OCI-LY1 (cell line): ENCODE measurements at regions not wholly inside any gene's neighbourhood (a gene's known extent, or its start where the extent isn't known, plus 50 kb on each side); places are given as distances from the start of the nearest gene placed in this dataset.

Experiments used
- H2AFZ ChIP-seq: fragments of 200-600 bp; sonication (generic), shearing (Covaris generic); 2 replicates; pipeline ENCODE4 v1.6.0; 2014; ENCODE audit warnings: antibody characterized with exemption, mild to moderate bottlenecking, low read length
- H3F3A ChIP-seq: fragments of 200-600 bp; sonication (generic), shearing (Covaris generic); 2 replicates; pipeline ENCODE4 v1.6.0; 2014; ENCODE audit warnings: mild to moderate bottlenecking, antibody characterized with exemption, low read length, moderate library complexity; ENCODE audit not compliant: insufficient read depth
- H3K27ac ChIP-seq: fragments of 200-600 bp; sonication (generic); 2 replicates; pipeline ENCODE4 v1.5.1; 2014; ENCODE audit warnings: low read length, mixed run types, mild to moderate bottlenecking, low read depth; ENCODE audit not compliant: poor library complexity, severe bottlenecking
- H3K27me3 ChIP-seq: fragments of 200-600 bp; sonication (generic); 2 replicates; pipeline ENCODE4 v1.6.0; 2014; ENCODE audit warnings: antibody characterized with exemption, mild to moderate bottlenecking, low read length, moderate library complexity; ENCODE audit not compliant: insufficient read depth
- H3K36me3 ChIP-seq: fragments of 200-600 bp; sonication (generic); 2 replicates; pipeline ENCODE4 v1.6.1; 2014; ENCODE audit warnings: mild to moderate bottlenecking, antibody characterized with exemption, low read length, moderate library complexity, mixed read lengths; ENCODE audit not compliant: insufficient read depth
- H3K4me1 ChIP-seq: fragments of 200-600 bp; sonication (generic); 2 replicates; pipeline ENCODE4 v1.5.1; 2014; ENCODE audit warnings: mild to moderate bottlenecking, low read length, moderate library complexity; ENCODE audit not compliant: insufficient read depth, severe bottlenecking
- H3K4me2 ChIP-seq: fragments of 200-600 bp; sonication (generic), shearing (Covaris generic); 2 replicates; pipeline ENCODE4 v1.6.1; 2014; ENCODE audit warnings: low read length
- H3K4me3 ChIP-seq: fragments of 200-600 bp; sonication (generic); 2 replicates; pipeline ENCODE4 v1.5.1; 2014; ENCODE audit warnings: low read length, low read depth, mild to moderate bottlenecking, mixed read lengths; ENCODE audit not compliant: poor library complexity, severe bottlenecking
- H3K79me2 ChIP-seq: fragments of 200-600 bp; shearing (Covaris generic); 2 replicates; pipeline ENCODE4 v1.6.1; 2016; ENCODE audit warnings: mixed run types, low read length, mixed read lengths; ENCODE audit not compliant: insufficient read depth
- H3K9ac ChIP-seq: fragments of 200-600 bp; sonication (generic), shearing (Covaris generic); 2 replicates; pipeline ENCODE4 v1.6.1; 2014; ENCODE audit warnings: mild to moderate bottlenecking, low read length, mixed read lengths
- H3K9me2 ChIP-seq: fragments of 200-600 bp; sonication (generic), shearing (Covaris generic); 2 replicates; pipeline ENCODE4 v1.6.1; 2014; ENCODE audit warnings: low read depth, mild to moderate bottlenecking, low read length, mixed read lengths
- H3K9me3 ChIP-seq: fragments of 200-600 bp; shearing (Covaris generic); 2 replicates; pipeline ENCODE4 v1.6.1; 2014; ENCODE audit warnings: low read length, mixed read lengths
- H4K20me1 ChIP-seq: fragments of 200-600 bp; sonication (generic), shearing (Covaris generic); 2 replicates; pipeline ENCODE4 v1.6.0; 2016; ENCODE audit warnings: mild to moderate bottlenecking, low read length; ENCODE audit not compliant: insufficient read depth
- EZH2 ChIP-seq: fragments of 200-600 bp; sonication (generic), shearing (Covaris generic); IDR thresholded peaks from 2 replicates; pipeline ENCODE4 v1.8.0; 2017; ENCODE audit warnings: borderline replicate concordance, mixed run types, mild to moderate bottlenecking, antibody characterized with exemption, low read length, moderate library complexity, mixed read lengths
- TF ChIP-seq, protein P1 (sequence below): fragments of 200-600 bp; sonication (generic), shearing (Covaris generic); IDR thresholded peaks from 2 replicates; pipeline ENCODE4 v1.5.1; 2017; ENCODE audit warnings: mild to moderate bottlenecking, antibody characterized with exemption, low read length, moderate library complexity, mixed read lengths

GRCh38 chr4:3845094-3845743, 79.0 kb downstream of the ADRA2C start:
- no peaks in the 10 kb centered on the region for H3K79me2 ChIP-seq
- no peak overlapping the region for H3K9ac ChIP-seq
- H3K36me3 ChIP-seq, result no peaks in the 10 kb centered on the region
- no peaks in the 10 kb centered on the region for H3K9me3 ChIP-seq
- no peak overlapping the region for H2AFZ ChIP-seq
- no peak overlapping the region for H3K4me3 ChIP-seq
- H3K9me2 ChIP-seq, result no peaks in the 10 kb centered on the region
- H3K4me2 ChIP-seq, result no peak overlapping the region
- H3K27ac ChIP-seq, result no peak overlapping the region
- H4K20me1 ChIP-seq, result no peaks in the 10 kb centered on the region
- H3K27me3 ChIP-seq, result no peaks in the 10 kb centered on the region
- TF ChIP-seq EZH2, result no peak
- TF ChIP-seq, protein P1, sequence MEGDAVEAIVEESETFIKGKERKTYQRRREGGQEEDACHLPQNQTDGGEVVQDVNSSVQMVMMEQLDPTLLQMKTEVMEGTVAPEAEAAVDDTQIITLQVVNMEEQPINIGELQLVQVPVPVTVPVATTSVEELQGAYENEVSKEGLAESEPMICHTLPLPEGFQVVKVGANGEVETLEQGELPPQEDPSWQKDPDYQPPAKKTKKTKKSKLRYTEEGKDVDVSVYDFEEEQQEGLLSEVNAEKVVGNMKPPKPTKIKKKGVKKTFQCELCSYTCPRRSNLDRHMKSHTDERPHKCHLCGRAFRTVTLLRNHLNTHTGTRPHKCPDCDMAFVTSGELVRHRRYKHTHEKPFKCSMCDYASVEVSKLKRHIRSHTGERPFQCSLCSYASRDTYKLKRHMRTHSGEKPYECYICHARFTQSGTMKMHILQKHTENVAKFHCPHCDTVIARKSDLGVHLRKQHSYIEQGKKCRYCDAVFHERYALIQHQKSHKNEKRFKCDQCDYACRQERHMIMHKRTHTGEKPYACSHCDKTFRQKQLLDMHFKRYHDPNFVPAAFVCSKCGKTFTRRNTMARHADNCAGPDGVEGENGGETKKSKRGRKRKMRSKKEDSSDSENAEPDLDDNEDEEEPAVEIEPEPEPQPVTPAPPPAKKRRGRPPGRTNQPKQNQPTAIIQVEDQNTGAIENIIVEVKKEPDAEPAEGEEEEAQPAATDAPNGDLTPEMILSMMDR, result no peak
- H3F3A ChIP-seq, result no peaks in the 10 kb centered on the region
- H3K4me1 ChIP-seq, result no peaks in the 10 kb centered on the region

GRCh38 chr4:3845744-3846429, 79.7 kb downstream of the ADRA2C start:
- Histone ChIP-seq H3K9me3 (no peaks in the 10 kb centered on the region), H2AFZ (no peak overlapping the region), H3K4me3 (no peak overlapping the region), H3K9me2 (no peaks in the 10 kb centered on the region), H3F3A (no peaks in the 10 kb centered on the region), H4K20me1 (no peaks in the 10 kb centered on the region), H3K27ac (no peak overlapping the region), H3K4me1 (no peaks in the 10 kb centered on the region), H3K4me2 (no peak overlapping the region), H3K27me3 (no peaks in the 10 kb centered on the region), H3K79me2 (no peaks in the 10 kb centered on the region), H3K36me3 (no peaks in the 10 kb centered on the region), H3K9ac (no peak overlapping the region)
- TF ChIP-seq, protein P1, result no peak

DNA sequence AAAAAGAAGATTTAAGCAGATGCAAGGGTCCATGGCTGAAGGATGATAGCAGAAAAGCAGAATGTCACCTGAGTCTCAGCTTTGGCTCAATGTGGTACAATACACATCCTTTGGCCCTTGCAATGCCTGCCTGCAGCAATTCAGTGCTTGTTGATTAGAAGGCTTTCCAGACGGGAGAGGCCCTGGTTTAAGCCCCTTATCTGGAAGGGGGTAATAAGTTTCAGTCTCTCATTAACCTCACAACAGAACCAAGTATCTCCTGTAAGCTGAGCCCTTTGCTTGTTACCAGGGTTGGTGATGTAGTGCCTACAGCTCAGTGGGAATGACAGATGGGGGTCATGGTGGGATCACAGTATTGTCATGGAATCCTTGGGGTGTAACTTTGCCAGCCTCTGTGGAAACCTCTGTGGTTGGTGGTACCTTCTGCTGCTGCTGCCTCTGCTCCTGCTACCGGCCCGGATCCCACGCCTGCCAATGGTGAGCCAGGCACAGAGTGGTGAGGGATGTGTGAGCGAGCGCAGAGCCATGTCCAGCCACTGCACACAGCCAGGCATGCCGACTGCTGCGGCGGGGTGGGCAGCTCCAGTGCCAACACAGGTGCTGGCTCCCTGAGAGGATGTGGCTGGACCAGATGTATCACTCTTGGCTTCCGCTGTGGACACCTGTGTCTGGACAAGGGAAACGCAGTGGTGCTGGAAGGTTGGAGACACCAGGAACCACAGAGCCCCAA, 81.2 kb downstream of the ADRA2C start:
- Histone ChIP-seq H3K9me2 (no peaks in the 10 kb centered on the region), H3K4me1 (no peaks in the 10 kb centered on the region), H2AFZ (no peak overlapping the region), H4K20me1 (no peaks in the 10 kb centered on the region), H3K79me2 (no peaks in the 10 kb centered on the region), H3K4me3 (no peak overlapping the region), H3K27ac (no peak overlapping the region), H3K27me3 (no peaks in the 10 kb centered on the region), H3K4me2 (no peak overlapping the region), H3K36me3 (no peaks in the 10 kb centered on the region), H3K9me3 (no peaks in the 10 kb centered on the region), H3K9ac (no peak overlapping the region), H3F3A (no peaks in the 10 kb centered on the region)
- TF ChIP-seq, protein P1, result no peak
- no peak for TF ChIP-seq EZH2
